ENCODE measurements at regions not wholly inside any gene's neighbourhood (a gene's known extent, or its start where the extent isn't known, plus 50 kb on each side); places are given as distances from the start of the nearest gene placed in this dataset.
"Not testable (repeated sequence)": the region's sequence is repeated elsewhere in the genome, so short reads cannot be mapped to it uniquely, and the experiment has no call there.

DNA sequence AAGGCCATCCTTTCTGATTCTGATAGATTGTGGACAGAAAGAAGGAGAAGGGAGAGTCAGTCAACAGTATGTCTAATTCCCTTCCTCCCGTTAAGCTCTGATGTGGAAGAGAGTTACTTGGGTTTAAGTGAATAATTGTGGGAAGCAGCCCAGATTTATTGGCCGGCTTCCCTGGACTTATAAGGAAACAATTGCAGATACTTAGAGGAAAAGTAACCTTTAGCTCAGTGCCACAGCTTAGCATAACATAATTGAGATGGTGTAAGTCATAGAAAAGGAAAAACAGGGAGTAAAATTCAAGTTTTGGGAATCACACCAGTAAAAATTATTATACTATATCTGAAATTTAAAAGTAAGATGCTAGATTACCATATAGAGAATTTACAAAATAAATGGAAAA lies 1475.8 kb downstream of the KHDRBS2 start:
- not testable (repeated sequence) for TF ChIP-seq POLR2A (IDR thresholded peaks at IDR 0.05; ENCODE audit: control extremely low read depth in 1 of 2, low read depth in 2 of 2, low read length in 2 of 2); YY1 (IDR thresholded peaks at IDR 0.05; ENCODE audit: low read depth, low read length); GTF2F1 (IDR thresholded peaks at IDR 0.05; ENCODE audit: borderline replicate concordance, low read depth, low read length); KDM5A (IDR thresholded peaks at IDR 0.05; ENCODE audit: low read length); EP300 (IDR thresholded peaks at IDR 0.05; ENCODE audit: borderline replicate concordance in 1 of 2, low read depth in 2 of 2, low read length in 2 of 2)
- TF ChIP-seq, protein P1, sequence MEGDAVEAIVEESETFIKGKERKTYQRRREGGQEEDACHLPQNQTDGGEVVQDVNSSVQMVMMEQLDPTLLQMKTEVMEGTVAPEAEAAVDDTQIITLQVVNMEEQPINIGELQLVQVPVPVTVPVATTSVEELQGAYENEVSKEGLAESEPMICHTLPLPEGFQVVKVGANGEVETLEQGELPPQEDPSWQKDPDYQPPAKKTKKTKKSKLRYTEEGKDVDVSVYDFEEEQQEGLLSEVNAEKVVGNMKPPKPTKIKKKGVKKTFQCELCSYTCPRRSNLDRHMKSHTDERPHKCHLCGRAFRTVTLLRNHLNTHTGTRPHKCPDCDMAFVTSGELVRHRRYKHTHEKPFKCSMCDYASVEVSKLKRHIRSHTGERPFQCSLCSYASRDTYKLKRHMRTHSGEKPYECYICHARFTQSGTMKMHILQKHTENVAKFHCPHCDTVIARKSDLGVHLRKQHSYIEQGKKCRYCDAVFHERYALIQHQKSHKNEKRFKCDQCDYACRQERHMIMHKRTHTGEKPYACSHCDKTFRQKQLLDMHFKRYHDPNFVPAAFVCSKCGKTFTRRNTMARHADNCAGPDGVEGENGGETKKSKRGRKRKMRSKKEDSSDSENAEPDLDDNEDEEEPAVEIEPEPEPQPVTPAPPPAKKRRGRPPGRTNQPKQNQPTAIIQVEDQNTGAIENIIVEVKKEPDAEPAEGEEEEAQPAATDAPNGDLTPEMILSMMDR (IDR thresholded peaks at IDR 0.05; ENCODE audit: control extremely low read depth in 1 of 3, insufficient read depth in 1 of 3, low read depth in 1 of 3, low read length in 3 of 3) = not testable (repeated sequence)

All from H1 (cell line).